GM10266 (cell line): ENCODE measurements at regions not wholly inside any gene's neighbourhood (a gene's known extent, or its start where the extent isn't known, plus 50 kb on each side); places are given as distances from the start of the nearest gene placed in this dataset.

ENCODE experiments used
- DNase-seq: peaks from one replicate; pipeline ENCODE4 v3.0.0; 2012; ENCODE audit errors: extremely low spot score
- TF ChIP-seq, protein P1 (sequence below): IDR thresholded peaks from 2 replicates; pipeline ENCODE4 v1.5.1; 2012; ENCODE audit warnings: mild to moderate bottlenecking, low read depth; ENCODE audit not compliant: control insufficient read depth, insufficient read depth; ENCODE audit errors: missing control alignments

DNA sequence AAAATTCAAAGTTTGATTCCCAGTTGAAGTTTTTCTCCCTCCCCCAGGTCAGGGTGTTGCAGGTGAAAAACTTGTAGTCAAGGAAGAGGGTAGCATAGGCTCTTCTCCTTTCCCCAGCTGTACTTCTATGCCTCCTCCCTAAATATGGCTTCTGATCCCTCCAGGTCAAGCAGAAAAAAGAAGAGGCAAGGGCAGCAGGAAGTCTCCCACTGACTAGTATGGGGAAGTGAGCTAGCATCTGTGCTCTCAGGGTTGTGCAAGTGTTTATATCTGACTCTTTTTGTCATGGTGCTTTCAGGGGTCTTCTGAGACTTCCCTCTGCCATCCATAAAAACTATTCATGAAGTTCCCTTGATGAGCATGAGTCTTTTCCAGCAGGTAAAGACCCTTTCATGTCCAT lies 76.0 kb downstream of the ATPSCKMT start:
- TF ChIP-seq, protein P1, sequence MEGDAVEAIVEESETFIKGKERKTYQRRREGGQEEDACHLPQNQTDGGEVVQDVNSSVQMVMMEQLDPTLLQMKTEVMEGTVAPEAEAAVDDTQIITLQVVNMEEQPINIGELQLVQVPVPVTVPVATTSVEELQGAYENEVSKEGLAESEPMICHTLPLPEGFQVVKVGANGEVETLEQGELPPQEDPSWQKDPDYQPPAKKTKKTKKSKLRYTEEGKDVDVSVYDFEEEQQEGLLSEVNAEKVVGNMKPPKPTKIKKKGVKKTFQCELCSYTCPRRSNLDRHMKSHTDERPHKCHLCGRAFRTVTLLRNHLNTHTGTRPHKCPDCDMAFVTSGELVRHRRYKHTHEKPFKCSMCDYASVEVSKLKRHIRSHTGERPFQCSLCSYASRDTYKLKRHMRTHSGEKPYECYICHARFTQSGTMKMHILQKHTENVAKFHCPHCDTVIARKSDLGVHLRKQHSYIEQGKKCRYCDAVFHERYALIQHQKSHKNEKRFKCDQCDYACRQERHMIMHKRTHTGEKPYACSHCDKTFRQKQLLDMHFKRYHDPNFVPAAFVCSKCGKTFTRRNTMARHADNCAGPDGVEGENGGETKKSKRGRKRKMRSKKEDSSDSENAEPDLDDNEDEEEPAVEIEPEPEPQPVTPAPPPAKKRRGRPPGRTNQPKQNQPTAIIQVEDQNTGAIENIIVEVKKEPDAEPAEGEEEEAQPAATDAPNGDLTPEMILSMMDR: no peak
- no peak for DNase-seq

DNA sequence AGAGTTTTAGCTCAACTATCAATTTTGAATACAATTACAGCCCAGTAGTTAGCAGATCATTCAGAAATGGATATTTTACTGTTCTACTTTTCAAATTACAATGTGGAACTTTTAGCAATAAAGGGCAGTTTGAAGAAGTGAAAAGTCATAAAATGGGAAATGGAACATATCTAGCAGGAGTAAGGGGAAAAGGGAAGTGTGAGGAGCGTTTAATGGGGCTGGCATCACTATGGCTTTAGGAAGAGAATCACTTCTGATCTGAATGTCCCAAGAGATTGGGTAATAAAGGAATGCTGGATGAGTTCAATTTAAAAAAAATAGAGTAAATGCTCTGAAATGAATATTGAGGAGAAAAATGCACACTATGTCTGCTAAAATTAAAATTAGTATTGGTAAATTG lies 77.4 kb downstream of the ATPSCKMT start:
- no peak for DNase-seq
- TF ChIP-seq, protein P1: no peak

DNA sequence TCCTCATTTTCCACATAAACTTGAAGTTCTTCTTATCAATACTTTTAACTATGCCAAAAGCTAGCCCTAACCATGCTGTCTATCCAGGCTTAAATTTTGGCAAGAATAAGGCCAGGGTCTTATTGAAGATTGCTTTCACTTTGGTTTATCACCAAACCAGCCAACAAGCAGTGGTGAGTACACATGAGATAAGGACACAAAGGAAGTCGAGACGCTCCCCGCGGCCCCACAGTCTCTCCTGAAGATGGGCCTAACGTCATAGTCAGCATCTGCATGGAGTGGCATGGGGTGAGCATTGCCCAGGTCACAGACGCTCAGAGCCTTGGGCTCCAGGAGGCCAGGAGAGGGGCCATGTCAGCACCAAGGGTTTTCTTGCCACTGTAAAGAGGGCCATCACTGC lies 80.3 kb downstream of the ATPSCKMT start:
- TF ChIP-seq, protein P1: no peak

GRCh38 chr5:10168254-10168653 lies 81.4 kb downstream of the ATPSCKMT start:
- TF ChIP-seq, protein P1: no peak
- DNase-seq: no peak

More for the DNA sequence above, 80.3 kb downstream of the ATPSCKMT start:
- DNase-seq: no peak

DNA sequence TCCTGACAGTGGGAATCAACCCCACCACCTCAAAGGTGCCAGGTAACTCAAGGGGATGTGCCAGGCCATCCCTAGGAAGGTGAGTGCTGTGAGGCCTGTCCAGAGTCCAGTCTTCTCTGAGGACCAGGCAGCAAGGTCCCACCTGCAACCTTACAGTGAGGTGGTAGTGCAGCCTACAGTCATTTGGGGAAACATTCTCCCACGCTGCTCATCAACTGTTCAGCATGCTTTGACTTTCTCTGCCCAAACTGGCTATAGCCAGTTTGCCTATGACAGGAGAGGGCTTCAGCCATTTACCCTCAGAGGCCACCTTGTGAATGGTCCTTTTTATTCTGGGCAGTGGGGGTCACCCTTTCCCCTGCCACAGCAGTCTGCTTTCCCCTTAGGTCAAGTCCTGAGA lies 81.9 kb downstream of the ATPSCKMT start:
- TF ChIP-seq, protein P1: no peak
- no peak for DNase-seq

GRCh38 chr5:10166392-10166791 lies 83.3 kb downstream of the ATPSCKMT start:
- no peak for DNase-seq
- TF ChIP-seq, protein P1: no peak

GRCh38 chr5:10162468-10162867 lies 87.2 kb downstream of the ATPSCKMT start:
- TF ChIP-seq, protein P1: no peak
- no peak for DNase-seq
